Esophagus mucosa (tissue), 1 donor: ENCODE measurements at regions not wholly inside any gene's neighbourhood (a gene's known extent, or its start where the extent isn't known, plus 50 kb on each side); places are given as distances from the start of the nearest gene placed in this dataset.

Experiments
- ATAC-seq: fragments of 200-7000 bp; cut with Tn5 transposase; one replicate; pipeline ENCODE4 v1.9.1; 2020
- donor health status: DM: yes; HTN: yes; CAD: no.

DNA sequence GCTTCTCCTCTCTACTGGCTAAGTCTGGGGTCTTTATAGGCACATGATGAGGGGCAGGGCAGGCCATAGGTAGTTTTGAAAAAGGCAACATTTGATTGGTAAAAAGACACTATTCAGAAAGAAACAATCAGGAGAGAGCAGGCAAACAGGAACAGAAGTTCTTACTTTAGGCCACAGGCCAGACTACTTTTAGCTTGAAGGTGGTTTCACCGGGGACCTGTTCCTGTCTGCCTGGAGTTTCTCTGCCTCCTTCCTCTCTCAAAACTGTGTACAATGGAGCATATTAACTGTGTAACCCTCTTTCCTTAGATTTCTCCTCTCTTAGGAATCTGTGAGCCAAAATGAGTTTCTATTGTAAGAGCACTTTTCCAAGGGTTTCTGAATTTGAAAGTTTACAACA is 167.9 kb upstream of the AVPR1A start:
- no peak for ATAC-seq

DNA sequence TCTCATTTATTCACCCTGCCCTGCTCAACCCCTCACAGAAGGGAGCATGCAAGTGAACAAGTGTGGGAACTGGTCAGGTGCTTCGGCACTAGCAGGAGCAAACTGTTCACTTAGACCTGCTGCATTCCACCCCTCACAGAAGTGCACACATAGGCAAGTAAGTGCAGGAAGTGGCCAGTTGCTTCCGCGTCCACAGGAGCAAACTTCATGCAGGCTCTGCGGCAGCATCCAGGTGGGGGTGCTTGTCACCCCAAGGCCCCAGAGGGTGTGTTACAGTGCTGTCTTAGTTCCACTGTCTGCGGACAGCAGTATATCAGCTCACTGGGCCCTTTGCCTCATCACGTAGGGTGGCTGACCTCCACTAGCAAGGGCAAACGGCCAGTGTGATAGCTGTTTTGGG is 167.3 kb upstream of the AVPR1A start:
- ATAC-seq: no peak

DNA sequence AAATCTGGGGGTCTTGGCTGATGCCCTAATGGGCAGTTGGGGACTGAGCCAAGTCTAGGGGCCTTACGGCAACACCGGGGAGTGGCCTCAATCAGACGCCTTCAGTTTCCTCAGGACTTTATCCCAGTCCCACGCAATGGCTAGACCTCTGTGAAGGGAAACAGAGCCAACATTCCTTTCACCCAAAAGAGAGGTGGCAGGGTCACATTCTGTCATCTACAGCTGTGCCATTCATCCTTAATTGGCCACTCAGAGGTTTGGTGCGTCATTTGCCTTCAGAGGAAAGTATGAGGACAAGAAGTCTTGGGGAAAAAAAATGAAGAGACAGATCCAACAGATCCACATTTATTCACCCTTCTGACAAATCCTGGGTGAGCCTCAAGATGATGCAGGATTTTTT is 166.9 kb upstream of the AVPR1A start:
- ATAC-seq: no peak

DNA sequence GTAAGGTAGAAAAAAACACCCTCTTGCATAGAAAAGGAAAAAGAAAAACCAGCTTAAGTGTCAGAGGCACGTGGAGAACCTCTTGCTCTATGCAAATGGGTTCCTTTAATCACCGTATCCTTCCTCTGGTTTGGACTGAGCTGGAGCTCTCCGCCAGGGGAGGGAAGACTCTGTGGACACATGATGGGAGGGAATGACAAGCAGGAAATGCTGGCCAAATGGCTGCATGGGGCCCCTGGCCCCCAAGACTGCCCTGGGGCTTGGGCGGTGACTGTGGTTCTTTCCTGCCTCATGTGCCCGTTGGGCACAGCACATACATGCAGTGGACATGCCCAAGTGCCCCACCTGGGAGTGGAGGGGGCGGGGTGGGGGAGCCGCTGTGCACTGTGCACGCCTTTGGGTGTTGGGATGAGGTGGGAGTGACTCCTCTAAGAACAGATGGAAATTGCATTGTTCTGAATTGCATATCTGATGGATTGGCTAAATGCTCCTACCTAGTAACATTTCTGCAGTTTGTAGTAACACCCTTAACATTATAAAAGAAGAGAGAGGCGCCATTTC is 166.4 kb upstream of the AVPR1A start:
- peak; percentile 31 for ATAC-seq

DNA sequence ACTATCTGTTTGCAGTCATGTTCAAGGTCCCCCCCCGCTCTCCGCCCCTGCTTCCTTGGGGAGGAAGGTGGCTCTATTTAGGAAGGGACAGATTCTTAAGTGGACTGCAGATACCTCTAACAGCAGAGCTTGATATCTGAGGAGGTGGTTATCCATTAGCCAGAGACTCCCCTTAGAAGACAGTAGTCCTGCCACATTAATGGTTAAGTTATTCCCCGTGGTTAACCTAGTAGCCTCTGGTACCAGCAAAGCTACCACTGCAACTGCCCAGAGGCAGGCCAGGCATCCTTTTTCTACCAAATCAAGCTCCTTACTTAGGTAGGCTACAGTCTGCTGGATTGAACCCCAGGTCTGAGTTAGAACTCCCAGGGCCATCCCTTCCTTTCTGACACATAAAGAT is 162.1 kb upstream of the AVPR1A start:
- ATAC-seq: no peak

DNA sequence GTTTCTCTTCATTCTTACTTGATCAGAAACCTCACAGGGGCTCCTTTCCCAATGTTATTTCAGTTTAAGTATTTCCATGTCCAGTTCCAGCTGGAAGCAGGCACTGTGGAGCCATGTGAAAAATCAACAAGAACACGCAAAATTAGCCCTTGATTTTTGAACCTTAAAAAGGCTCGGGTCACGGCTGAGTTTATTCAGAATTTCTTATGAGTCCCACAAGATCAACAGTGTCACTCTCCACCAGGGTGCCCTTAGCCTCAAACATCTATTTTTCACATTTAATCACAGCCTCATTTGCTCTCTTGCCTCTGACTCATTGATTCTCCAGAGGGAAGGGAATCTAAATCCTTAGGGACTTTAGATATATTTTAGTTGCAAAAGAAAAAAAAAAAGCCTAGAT is 157.7 kb upstream of the AVPR1A start:
- no peak for ATAC-seq

DNA sequence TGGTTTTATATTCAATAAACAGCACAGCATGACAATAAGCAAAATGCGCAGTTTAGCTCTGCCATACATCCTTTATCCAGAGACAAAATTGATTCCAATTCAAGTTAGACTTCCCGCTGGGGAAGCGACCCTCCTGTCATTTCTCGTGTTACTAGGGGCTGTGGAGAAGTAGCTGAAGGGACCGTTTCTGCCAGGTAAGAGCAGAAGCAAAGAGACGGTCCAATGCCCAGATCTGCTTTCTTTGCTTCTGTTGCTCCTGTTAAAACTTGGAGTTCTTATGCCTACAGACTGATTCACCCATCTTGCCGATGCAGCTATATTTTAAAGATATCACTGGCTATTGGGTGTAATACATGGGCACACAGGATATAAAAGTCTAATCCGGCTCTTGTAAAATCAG is 156.8 kb upstream of the AVPR1A start:
- ATAC-seq: no peak

DNA sequence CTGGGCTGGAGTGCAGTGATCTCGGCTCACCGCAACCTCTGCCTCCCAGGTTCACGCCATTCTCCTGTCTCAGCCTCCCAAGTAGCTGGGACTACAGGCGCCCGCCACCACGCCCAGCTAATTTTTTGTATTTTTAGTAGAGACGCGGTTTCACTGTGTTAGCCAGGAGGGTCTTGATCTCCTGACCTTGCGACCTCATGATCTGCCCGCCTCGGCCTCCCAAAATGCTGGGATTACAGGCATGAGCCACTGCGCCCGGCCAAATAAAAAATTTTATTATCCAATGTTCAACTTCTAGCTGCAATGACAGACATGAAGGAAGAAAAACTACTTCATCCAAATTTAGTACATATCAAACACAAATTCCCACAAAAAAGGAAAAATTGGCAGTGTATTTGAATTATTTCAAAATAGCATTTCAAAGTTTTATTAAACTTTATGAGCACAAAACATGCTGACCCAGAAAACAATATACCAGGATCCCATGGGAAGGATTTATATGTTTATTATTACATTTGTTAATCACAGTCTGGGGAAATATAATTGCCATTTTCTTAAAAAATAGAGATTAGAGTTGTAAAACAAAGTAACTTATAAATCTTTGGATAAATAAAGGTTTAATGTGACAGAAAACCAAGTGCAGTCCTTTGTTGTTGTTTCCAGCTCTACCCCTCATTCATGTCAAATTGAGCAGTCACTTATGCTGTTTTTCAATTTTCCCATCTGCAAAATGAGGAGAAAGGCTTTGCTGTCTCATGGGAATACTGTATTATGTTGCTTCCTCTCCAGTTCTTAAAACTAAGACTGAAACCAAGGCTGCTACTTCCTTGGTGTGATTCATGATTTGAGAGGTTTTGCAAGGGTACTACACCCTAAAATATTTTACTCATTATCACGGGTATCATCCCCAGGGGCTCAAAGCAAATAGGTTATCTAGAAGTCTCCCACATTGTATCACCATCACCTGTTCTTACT is 155.2 kb upstream of the AVPR1A start:
- ATAC-seq: no peak

DNA sequence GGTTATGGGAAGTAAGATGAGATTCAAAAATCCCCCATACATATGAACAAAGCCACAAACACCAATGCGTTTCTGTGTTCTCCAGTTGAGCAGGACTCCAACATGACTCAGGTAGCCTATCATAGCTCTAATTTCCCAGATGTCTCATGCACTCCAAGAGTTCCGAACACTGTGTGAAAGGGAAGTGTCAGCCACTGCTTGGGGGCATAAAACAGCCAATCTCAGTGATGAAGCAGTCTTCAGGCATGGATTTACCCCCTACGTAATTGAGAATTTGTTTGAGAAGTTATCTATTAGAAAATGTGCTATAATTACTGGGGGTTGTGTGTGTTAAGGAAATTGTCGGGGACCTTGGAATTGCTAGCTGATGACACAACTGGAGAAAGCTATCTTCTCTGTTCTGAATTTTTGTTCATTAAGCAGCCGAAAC is 153.9 kb upstream of the AVPR1A start:
- ATAC-seq: no peak

DNA sequence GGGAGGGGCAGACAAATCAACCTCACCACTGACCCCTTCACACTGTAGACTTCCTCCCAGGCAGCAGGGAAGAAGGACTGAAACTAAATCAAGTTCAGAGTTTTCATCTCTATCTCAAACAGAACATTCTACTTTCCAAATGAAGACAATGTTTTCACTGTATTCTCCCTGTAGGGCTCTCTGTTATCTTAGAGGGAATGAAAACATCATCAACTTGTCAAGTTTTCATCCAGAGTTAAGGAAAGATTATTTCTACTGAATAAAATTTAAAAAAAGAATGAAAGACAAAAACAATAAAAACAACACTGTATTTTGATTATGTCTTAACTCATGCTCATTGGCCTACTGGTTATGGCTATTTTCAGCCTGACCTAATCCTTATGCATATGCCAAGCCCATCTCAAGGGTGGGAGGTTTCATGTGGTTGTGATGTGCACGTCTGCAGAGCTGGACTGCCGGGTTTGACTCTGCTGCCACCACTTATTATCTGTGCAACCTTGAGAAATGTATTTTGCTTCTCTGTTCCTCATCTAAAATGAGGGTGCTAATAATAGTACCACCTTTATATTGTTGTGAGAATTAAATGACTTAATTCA is 152.0 kb upstream of the AVPR1A start:
- ATAC-seq: no peak

DNA sequence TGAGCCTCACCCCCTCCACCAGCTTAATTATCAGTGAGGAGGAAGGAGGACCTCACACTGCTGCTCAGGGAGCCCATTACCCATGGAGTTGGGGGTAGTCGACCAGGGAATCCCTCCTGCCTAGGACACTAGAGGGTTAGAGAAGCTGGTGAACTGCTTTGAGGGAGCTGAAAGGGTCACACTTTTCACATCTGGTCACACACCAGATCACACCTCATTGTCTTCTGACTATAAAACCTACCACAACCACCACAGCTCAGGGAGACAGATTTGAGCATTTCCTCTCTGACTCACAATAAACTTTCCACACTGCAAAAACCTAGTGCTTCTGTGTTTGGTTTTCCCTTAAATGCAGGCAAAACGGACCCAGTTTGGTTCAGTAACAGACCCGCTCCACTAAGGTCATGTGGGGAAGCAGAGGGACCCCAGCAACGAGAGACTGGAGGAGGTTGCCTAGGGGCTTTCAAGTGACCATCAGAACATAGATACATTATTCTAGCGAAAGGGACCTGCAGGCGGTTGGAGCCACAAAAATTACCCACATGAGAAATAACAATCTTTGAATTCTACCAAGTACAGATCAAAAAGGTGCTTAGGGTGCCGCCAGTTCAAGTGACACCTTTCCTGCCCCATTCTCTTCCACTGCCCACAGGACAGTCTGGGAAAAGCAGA is 151.4 kb upstream of the AVPR1A start:
- ATAC-seq: no peak

DNA sequence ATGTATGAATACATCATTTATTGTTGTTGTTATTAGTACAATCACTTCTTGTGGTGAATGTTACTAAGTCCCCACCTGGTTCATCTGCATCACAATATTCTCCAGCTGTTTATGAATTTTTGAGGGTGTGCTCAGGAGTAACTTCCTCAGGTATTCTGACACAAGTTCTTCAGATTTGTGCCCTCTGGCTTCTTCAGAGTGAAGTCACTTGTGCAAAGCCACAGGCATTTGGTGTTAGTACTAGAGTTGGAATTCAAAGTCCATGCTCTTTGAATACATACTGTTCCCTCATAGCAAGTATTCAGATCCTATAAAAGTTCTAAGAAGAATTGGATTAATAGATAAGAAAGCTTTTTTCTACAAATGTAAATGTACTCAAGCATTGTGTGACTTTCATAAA is 150.3 kb upstream of the AVPR1A start:
- ATAC-seq: no peak

DNA sequence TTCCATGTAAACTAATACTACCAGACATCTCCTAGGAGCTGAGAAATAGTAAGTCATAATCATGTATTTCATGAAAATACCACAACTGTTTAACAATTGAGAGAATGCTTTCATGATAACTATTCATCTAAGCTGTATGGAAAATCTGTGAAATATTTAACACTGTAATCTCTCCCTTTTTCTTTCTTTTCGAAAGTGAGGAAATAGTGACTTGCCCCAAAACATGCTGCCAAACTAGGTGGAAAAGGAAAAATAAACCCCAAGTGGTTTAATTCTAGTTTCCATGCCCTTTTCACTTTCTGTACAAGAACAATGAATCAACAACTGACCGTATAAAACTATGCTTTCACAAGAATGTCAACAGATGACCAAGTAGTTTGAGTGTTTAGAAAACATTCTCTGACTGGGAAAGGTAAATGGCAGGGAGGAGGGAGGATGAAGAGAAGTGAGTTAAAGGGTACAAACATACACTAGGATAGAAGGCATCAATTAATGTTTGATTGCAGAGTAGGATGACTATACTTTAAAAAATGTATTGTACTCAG is 147.5 kb upstream of the AVPR1A start:
- ATAC-seq: no peak

DNA sequence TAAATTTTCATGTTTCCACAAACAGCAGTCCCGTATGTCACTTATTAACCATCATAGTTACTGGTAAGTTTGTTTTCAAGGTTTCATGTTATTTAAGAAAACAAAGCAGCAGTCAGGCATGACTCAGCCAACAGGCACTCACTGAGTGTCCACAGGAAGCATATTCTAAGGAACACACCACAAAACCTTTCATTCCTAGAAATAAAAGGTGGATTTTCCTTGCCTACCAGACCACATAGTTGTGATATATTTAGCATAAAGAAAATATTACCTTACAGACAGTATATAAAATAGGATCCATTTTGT is 143.3 kb upstream of the AVPR1A start:
- ATAC-seq: no peak

DNA sequence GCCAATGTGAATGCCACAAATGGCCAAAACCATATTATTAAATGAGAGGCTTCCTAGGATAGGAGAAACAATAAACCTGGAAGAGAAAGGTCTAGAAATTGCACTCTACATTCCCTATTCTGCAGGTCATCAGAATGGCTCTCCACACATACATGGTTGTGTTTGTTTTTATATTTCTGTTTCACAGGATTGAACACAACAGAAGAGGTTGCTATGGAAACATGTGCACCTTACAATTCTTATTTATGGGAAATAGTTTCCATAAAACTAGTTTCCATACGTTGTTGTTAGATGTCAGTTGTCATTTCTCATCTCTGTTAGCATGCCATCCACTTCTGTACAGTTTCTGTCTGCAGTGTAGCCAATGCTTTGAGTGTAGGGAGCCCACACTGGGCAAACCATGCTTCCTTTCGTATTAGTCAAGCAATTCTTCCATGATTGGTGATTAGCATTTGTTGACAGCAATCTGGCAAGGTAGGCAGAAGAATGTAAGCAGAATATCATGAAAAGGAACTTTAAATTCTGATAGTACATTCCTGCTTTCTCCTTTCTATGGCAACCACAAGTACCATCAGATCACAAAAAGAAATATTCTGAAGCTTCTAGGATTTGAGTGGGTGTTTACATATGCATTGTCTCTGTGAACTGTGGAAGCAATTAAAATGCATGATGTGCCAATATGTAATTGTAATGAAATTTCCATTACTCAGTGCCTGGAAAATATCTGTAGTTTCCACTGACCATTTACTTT is 141.6 kb upstream of the AVPR1A start:
- ATAC-seq: no peak

DNA sequence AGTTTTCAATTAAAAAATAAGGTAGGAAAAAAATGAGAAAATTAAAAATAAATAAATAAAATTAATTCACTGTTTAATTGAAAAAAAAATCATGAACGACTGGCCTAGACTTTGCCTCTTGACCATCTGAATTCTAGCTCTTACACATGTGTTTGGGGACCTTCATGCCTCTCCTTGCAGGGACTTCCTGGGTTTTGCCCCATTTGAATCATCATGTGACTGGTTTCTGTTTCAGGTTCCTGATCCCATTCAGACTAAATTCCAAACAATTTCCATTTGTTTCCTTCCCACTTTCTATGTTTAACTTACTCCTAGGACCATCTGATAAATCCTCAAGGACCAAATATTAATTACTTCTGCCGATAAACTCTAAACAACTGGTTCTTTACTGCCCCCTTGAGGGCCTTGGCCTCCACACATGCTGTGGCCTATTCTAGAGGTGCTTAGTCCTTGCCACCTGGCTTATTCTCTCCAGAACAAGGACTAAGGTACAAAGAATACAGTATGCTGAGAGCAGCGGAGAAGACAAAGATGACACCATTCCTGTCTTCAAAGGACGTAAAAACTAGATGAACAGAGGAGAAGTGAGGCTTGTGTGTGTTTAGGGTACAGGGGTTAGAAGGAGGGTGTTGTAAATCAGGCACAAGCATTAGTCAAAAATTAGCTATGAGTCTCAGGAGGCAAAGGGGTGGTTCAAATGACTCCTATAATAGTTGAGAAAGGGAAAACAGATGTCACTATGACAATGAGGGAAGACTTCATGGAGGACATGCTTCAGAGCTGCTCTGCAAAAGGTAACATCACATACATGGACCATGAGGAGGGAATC is 125.8 kb upstream of the AVPR1A start:
- no peak for ATAC-seq

DNA sequence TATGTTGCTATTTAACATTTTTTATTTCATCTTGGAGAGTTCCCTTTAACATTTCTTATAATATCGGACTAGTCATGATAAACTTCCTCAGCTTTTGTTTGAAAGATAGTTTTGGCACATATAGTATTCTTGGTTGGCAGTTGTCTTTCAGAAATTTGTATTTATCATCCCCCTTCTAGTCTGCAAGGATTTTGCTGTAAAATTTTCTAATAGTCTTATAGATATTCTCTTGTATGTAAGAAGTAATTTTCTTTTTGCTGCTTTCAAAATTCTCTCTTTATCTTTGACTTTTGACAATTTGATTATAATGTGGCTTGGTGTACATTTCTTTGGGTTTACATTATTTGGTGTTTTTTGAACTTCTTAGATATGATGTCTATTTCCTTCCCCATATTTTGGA is 116.0 kb upstream of the AVPR1A start:
- ATAC-seq: no peak

DNA sequence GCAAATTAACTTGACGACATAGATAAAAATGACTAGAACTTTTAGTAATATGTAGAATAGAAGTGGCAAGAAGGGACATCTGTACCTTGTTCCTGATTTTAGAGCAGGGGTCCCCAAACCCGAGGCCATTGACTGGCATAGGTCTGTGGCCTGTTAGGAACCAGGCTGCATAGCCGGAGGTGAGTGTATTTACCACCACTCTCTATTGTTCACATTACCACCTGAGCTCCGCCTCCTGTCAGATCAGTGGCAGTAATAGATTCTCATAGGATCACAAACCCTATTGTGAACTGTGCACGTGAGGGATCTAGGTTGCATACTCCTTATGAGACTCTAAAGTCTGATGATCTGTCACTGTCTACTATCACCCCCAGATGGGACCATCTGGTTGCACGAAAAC is 113.6 kb upstream of the AVPR1A start:
- no peak for ATAC-seq

DNA sequence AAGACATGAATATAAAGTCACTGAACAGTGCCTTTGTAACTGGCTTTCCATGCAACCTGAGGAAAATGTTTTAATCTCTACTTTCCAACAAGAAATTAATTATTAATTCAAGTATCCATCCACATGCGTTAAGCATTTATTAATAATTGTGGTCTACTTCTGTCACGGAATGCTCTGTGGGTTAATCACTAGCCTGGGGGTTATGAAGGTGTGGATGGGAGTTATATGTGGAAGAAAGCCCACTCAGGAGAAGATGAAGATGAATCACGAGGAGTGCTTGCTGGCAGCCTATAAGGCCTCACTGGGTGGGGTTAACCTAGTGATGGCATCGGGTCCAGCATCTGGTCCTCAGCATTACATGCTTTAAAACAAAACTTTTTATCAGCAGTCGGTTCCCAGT is 99.5 kb upstream of the AVPR1A start:
- ATAC-seq: no peak

DNA sequence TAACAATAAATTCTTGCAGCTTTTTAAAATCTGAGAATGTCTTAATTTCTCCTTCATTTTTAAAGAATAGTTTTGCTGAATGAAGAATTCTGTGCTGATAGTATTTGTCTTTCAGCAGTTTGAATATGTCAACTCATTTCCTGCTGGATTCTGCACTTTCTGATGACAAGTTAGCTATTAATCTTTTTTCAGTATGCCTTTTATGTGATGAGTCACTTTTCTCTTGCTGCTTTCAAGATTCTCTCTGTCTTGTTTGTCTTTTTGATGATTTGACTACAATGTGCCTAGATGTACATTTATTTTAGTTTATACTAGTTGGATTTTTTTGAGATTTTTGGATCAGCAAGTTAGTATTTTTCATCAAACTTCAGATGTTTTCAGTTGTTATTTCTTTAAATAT is 87.9 kb upstream of the AVPR1A start:
- no peak for ATAC-seq

DNA sequence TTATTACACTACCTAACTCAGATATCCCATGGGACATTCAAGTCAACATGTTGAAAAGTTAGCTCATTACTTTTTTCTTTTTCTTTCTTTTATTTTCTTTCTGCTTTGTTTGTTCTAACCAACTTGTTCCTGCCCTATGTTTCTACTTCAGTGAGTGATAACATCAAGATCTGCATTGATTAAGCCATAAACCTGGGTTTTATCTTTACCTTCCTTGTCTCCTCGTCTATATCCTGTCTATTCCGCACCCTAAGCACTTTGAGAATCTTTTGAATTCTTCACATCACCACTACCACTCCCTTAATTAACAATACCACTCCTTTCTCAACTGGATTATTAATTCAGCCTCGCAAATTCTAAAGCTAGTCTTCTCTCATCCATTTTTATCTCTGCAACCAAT is 81.9 kb upstream of the AVPR1A start:
- ATAC-seq: no peak

DNA sequence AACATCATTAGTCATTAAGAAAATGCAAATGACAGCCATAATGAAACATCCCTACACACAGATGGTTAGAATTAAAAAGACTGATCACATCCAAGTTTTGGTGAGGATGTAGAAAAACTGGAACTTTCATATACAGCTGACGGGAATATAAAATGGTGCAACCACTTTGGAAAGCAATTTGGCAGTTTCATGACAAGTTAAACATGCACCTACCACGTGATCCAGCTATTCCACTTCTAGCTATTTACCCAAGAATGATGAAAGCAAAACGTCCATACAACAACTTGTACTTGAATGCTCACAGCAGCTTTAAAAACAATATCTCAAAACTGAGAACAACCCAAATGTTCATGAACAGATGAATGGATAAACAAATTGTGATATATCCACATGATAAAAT is 77.9 kb upstream of the AVPR1A start:
- ATAC-seq: no peak
